ENCODE measurements at regions not wholly inside any gene's neighbourhood (a gene's known extent, or its start where the extent isn't known, plus 50 kb on each side); places are given as distances from the start of the nearest gene placed in this dataset.

DNA sequence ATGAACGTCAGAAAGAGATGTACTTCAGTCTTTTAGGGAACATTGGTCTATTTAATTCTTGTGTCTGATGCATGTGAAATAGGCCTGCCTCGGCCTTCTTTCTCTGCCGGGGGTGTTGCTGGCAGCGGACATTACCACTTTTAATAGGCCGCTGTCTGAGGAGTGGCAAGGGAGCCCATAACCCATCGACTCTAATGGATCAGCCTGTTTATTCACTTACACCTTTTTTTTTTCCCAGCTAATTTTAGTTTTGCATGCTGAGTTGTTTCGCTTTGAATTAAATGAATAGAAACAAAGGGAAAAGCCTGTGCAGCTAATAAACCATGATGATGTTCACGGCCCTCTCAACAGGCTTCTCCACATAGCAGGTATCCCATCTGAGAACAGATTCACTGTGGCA lies 78.4 kb downstream of the KCTD15 start:
- TF ChIP-seq, protein P1, sequence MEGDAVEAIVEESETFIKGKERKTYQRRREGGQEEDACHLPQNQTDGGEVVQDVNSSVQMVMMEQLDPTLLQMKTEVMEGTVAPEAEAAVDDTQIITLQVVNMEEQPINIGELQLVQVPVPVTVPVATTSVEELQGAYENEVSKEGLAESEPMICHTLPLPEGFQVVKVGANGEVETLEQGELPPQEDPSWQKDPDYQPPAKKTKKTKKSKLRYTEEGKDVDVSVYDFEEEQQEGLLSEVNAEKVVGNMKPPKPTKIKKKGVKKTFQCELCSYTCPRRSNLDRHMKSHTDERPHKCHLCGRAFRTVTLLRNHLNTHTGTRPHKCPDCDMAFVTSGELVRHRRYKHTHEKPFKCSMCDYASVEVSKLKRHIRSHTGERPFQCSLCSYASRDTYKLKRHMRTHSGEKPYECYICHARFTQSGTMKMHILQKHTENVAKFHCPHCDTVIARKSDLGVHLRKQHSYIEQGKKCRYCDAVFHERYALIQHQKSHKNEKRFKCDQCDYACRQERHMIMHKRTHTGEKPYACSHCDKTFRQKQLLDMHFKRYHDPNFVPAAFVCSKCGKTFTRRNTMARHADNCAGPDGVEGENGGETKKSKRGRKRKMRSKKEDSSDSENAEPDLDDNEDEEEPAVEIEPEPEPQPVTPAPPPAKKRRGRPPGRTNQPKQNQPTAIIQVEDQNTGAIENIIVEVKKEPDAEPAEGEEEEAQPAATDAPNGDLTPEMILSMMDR (optimal IDR thresholded peaks at IDR 0.05 in 1 of 3, IDR thresholded peaks at IDR 0.05 in 1 of 3, conservative IDR thresholded peaks at IDR 0.05 in 1 of 3; ENCODE audit: extremely low read depth in 1 of 3, insufficient read depth in 2 of 3, low read length in 3 of 3): no peak
- no peak for TF ChIP-seq EZH2 (IDR thresholded peaks at IDR 0.05; ENCODE audit: low read length)

DNA sequence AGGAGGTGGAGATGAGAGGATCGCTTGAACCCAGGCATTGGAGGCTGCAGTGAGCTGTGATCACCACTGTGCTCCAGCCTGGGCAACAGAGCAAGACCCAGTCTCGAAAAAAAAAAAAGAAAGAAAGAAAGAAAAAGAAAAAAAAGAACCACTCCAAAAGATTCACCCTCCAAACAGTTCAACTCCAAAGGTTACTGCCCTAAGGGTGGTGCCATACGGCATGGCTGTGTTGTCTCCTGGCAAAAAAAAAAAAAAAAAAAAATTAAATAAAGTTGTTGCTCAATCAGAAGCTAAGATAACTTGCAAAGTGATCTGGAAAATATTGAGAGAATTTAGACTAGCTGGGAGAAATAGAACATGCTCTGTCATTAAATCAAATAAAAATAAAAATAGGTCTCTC lies 79.5 kb downstream of the KCTD15 start:
- DNase-seq (ENCODE audit: low read depth, low spot score) (no peak), FAIRE-seq (no peak)
- Histone ChIP-seq H3K9me3 (ENCODE audit: control insufficient read depth, low read depth, low read length) (no peaks in the 10 kb centered on the region), H3K4me2 (ENCODE audit: control insufficient read depth, extremely low read depth, insufficient read depth, low read depth, low read length) (no peak overlapping the region), H3K4me3 (ENCODE audit: control insufficient read depth in 2 of 3, extremely low read depth in 1 of 3, insufficient read depth in 2 of 3, low read depth in 1 of 3, low read length in 3 of 3) (no peak overlapping the region), H3K27me3 (ENCODE audit: control insufficient read depth, extremely low read depth, insufficient read depth, low read length) (no peaks in the 10 kb centered on the region), H3K9ac (ENCODE audit: control insufficient read depth, extremely low read depth, insufficient read depth, low read length) (no peak overlapping the region), H3K9me1 (ENCODE audit: control insufficient read depth, extremely low read depth, insufficient read depth, low read length) (no peaks in the 10 kb centered on the region), H3K36me3 (ENCODE audit: control insufficient read depth in 2 of 2, extremely low read depth in 1 of 2, insufficient read depth in 2 of 2, low read length in 2 of 2) (no peaks in the 10 kb centered on the region), H3K4me1 (ENCODE audit: control insufficient read depth, extremely low read depth, insufficient read depth, low read length) (peaks cover 10% of the 10 kb centered on the region), H3K79me2 (ENCODE audit: control insufficient read depth, insufficient read depth, low read length) (no peaks in the 10 kb centered on the region), H3K27ac (ENCODE audit: control insufficient read depth, insufficient read depth, low read length) (no peak overlapping the region), H4K20me1 (ENCODE audit: control insufficient read depth, extremely low read depth, insufficient read depth, low read length) (no peaks in the 10 kb centered on the region), H2AFZ (ENCODE audit: control insufficient read depth, low read length) (no peak overlapping the region)
- TF ChIP-seq, protein P1 (optimal IDR thresholded peaks at IDR 0.05 in 1 of 3, IDR thresholded peaks at IDR 0.05 in 1 of 3, conservative IDR thresholded peaks at IDR 0.05 in 1 of 3; ENCODE audit: extremely low read depth in 1 of 3, insufficient read depth in 2 of 3, low read length in 3 of 3): no peak
- no peak for TF ChIP-seq EZH2 (IDR thresholded peaks at IDR 0.05; ENCODE audit: low read length)
- dilution Hi-C loops (cut with MboI; ENCODE audit: extremely low pct_ligation_motif_present, low sequenced_read_pairs): no loop called here

More for the DNA sequence above, 78.4 kb downstream of the KCTD15 start:
- H3K4me3 ChIP-seq (ENCODE audit: control insufficient read depth in 2 of 3, extremely low read depth in 1 of 3, insufficient read depth in 2 of 3, low read depth in 1 of 3, low read length in 3 of 3): no peak overlapping the region
- H3K9me1 ChIP-seq (ENCODE audit: control insufficient read depth, extremely low read depth, insufficient read depth, low read length): no peaks in the 10 kb centered on the region
- DNase-seq (ENCODE audit: low read depth, low spot score): no peak
- dilution Hi-C loops (cut with MboI; ENCODE audit: extremely low pct_ligation_motif_present, low sequenced_read_pairs): no loop called here
- peaks cover 10% of the 10 kb centered on the region for H3K4me1 ChIP-seq (ENCODE audit: control insufficient read depth, extremely low read depth, insufficient read depth, low read length)
- H2AFZ ChIP-seq (ENCODE audit: control insufficient read depth, low read length): no peak overlapping the region
- H3K27ac ChIP-seq (ENCODE audit: control insufficient read depth, insufficient read depth, low read length): no peak overlapping the region
- H3K36me3 ChIP-seq (ENCODE audit: control insufficient read depth in 2 of 2, extremely low read depth in 1 of 2, insufficient read depth in 2 of 2, low read length in 2 of 2): no peaks in the 10 kb centered on the region
- H3K9ac ChIP-seq (ENCODE audit: control insufficient read depth, extremely low read depth, insufficient read depth, low read length): no peak overlapping the region
- no peaks in the 10 kb centered on the region for H3K27me3 ChIP-seq (ENCODE audit: control insufficient read depth, extremely low read depth, insufficient read depth, low read length)
- no peak for FAIRE-seq
- H4K20me1 ChIP-seq (ENCODE audit: control insufficient read depth, extremely low read depth, insufficient read depth, low read length): no peaks in the 10 kb centered on the region
- no peak overlapping the region for H3K4me2 ChIP-seq (ENCODE audit: control insufficient read depth, extremely low read depth, insufficient read depth, low read depth, low read length)
- no peaks in the 10 kb centered on the region for H3K79me2 ChIP-seq (ENCODE audit: control insufficient read depth, insufficient read depth, low read length)
- no peaks in the 10 kb centered on the region for H3K9me3 ChIP-seq (ENCODE audit: control insufficient read depth, low read depth, low read length)
